Fibroblast of lung (primary cell): ENCODE measurements at regions not wholly inside any gene's neighbourhood (a gene's known extent, or its start where the extent isn't known, plus 50 kb on each side); places are given as distances from the start of the nearest gene placed in this dataset.

Experiments used
- EZH2 ChIP-seq: IDR thresholded peaks from 2 replicates; pipeline ENCODE4 v1.5.1; 2012; ENCODE audit warnings: low read length, control low read depth, mild to moderate bottlenecking; ENCODE audit errors: missing control alignments
- TF ChIP-seq, protein P1 (sequence below), 2 donors: IDR thresholded peaks in 1 of 2; conservative IDR thresholded peaks in 1 of 2; 1 replicate in 1 of 2; 2 replicates in 1 of 2; pipeline ENCODE4 v1.5.1; 2011 to 2012; ENCODE audit warnings: low read length in 2 of 2, control low read depth in 1 of 2, inconsistent platforms in 1 of 2, low read depth in 1 of 2, mild to moderate bottlenecking in 1 of 2

- TF ChIP-seq, protein P1, sequence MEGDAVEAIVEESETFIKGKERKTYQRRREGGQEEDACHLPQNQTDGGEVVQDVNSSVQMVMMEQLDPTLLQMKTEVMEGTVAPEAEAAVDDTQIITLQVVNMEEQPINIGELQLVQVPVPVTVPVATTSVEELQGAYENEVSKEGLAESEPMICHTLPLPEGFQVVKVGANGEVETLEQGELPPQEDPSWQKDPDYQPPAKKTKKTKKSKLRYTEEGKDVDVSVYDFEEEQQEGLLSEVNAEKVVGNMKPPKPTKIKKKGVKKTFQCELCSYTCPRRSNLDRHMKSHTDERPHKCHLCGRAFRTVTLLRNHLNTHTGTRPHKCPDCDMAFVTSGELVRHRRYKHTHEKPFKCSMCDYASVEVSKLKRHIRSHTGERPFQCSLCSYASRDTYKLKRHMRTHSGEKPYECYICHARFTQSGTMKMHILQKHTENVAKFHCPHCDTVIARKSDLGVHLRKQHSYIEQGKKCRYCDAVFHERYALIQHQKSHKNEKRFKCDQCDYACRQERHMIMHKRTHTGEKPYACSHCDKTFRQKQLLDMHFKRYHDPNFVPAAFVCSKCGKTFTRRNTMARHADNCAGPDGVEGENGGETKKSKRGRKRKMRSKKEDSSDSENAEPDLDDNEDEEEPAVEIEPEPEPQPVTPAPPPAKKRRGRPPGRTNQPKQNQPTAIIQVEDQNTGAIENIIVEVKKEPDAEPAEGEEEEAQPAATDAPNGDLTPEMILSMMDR (conservative IDR thresholded peaks at IDR 0.05 in 1 of 2, IDR thresholded peaks at IDR 0.05 in 1 of 2; ENCODE audit: low read depth in 1 of 2, low read length in 2 of 2): no peak
- no peak for TF ChIP-seq EZH2
Observed at GRCh38 chr10:9911488-9911887, 1106.2 kb upstream of the CELF2 start.
